ENCODE measurements at regions not wholly inside any gene's neighbourhood (a gene's known extent, or its start where the extent isn't known, plus 50 kb on each side); places are given as distances from the start of the nearest gene placed in this dataset.

DNA sequence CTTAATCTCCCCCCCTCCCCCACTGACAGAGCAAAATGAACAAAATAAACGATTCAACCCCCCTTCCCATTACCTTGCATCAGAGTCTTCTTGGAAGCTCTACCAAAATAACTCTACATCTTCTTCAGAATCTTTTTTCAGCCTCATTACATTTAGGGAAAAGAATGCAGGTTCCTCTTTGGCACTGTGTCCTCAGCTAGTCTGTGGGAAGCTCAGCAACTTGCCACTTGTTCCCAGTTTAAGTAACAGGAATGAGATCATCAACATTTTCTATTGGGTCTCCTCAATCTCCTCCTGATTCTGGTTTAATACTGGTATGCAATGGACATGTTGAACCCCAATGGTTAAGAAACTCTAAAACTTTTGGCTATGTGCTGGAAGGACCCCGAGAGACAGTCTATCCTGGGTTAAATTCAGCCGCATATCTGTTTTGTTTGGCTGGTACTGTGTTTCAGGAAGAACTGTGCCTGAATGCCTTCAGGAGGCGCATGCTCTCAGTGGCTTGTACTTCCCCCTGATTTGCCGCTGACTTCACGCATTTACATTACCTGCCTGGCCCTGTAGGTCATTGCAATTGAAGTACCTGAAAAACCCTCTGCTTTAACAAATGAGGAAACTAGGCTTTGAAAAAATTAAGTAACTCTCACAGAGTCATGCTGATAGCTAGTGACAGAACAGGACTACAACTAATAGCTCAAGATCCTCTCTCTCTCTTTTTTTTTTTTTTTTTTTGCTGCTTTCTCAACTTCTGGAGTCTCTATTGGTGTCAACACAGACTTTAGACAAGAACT lies 78.1 kb upstream of the HMHB1 start:
- H3K4me3 ChIP-seq, result no peak overlapping the region
- H3K27me3 ChIP-seq, result no peaks in the 10 kb centered on the region
- H3K27ac ChIP-seq, result no peak overlapping the region
- TF ChIP-seq Cebpa-rat (IDR thresholded peaks at IDR 0.05), result no peak
- H4K20me1 ChIP-seq, result no peaks in the 10 kb centered on the region
- H3K9me3 ChIP-seq, result 0 out of 2 replicates have a peak, but pooled peaks cover 3% of the 10 kb centered on the region
- H3K9ac ChIP-seq, result no peak overlapping the region
- H3K4me1 ChIP-seq, result peaks cover 16% of the 10 kb centered on the region
- H3K4me2 ChIP-seq, result no peak overlapping the region
- no peaks in the 10 kb centered on the region for H3K36me3 ChIP-seq

DNA sequence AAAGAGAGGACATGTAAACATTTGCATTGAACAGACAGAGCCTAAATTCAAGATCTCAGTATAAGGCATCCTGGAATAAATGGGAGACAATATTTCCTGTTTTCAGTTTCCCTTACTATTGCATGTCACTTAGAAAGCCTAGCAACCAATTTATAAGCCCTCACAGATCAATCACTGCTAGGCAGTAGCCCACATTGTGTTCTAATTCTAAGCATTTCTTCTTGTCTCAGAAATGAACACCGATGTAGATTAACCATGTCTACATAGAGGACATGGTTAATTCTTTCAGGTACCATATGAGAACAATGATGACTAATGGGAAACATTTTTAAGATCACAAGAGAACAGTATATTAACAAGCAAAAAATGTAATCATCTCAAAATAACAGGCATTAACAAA lies 79.6 kb upstream of the HMHB1 start:
- 0 out of 2 replicates have a peak, but pooled peaks cover 7% of the 10 kb centered on the region for H3K9me3 ChIP-seq
- H3K4me3 ChIP-seq, result no peak overlapping the region
- no peaks in the 10 kb centered on the region for H4K20me1 ChIP-seq
- H3K36me3 ChIP-seq, result no peaks in the 10 kb centered on the region
- H3K4me1 ChIP-seq, result peaks cover 1% of the 10 kb centered on the region; the same call in 1 of the 2 replicates
- H3K9ac ChIP-seq, result no peak overlapping the region
- no peaks in the 10 kb centered on the region for H3K27me3 ChIP-seq
- TF ChIP-seq Cebpa-rat (IDR thresholded peaks at IDR 0.05), result no peak
- H3K4me2 ChIP-seq, result no peak overlapping the region
- H3K27ac ChIP-seq, result no peak overlapping the region

DNA sequence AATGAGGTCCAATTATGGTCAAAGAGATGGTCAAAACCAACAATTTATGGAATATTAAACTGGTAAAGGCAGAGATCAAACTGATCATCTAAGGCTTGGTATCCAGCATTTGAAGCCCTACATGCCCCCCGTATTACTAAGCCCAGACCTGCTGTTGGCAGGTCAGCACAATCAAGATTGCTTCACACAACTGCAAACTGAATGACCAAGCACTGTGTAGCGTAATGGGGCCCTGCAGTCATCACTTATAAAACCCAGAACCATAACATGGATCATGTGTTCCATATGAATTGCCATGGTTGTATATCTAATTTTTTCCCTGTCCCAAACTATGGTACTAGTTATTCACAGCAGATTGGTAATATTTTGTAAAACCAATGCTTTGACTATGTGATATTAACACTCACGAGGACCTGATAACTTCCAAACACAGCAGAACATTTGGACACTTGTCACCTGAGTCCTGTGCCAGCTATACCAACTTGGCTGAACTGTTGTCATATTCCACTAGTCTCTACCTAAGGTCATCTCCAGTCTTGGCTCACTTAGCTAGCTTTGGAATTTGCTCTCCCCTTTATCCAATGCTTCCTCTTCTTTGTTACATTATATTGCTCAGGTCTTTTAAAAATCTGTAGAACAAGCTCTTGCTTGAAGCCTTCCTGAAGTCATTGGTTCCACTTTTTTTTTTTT lies 81.7 kb upstream of the HMHB1 start:
- Histone ChIP-seq H4K20me1 (no peaks in the 10 kb centered on the region), H3K9ac (no peak overlapping the region), H3K4me2 (no peak overlapping the region), H3K27ac (no peak overlapping the region), H3K27me3 (no peaks in the 10 kb centered on the region), H3K4me1 (no peaks in the 10 kb centered on the region), H3K4me3 (no peak overlapping the region), H3K9me3 (peaks cover 23% of the 10 kb centered on the region), H3K36me3 (no peaks in the 10 kb centered on the region)
- TF ChIP-seq Cebpa-rat (IDR thresholded peaks at IDR 0.05), result no peak

- no peak overlapping the region for H3K4me3 ChIP-seq
- H3K27me3 ChIP-seq, result no peaks in the 10 kb centered on the region
- no peak for TF ChIP-seq Cebpa-rat (IDR thresholded peaks at IDR 0.05)
- H3K36me3 ChIP-seq, result no peaks in the 10 kb centered on the region
- H3K4me2 ChIP-seq, result no peak overlapping the region
- no peaks in the 10 kb centered on the region for H3K4me1 ChIP-seq
- H3K9me3 ChIP-seq, result peaks cover 31% of the 10 kb centered on the region
- no peak overlapping the region for H3K9ac ChIP-seq
- no peaks in the 10 kb centered on the region for H4K20me1 ChIP-seq
- no peak overlapping the region for H3K27ac ChIP-seq
These were observed 82.5 kb upstream of the HMHB1 start for GRCh38 chr5:143729334-143729946.

GRCh38 chr5:143723159-143723558 lies 88.8 kb upstream of the HMHB1 start:
- no peaks in the 10 kb centered on the region for H4K20me1 ChIP-seq
- H3K36me3 ChIP-seq, result no peaks in the 10 kb centered on the region
- no peak overlapping the region for H3K4me2 ChIP-seq
- no peak overlapping the region for H3K4me3 ChIP-seq
- H3K4me1 ChIP-seq, result no peaks in the 10 kb centered on the region
- H3K27ac ChIP-seq, result no peak overlapping the region
- TF ChIP-seq Cebpa-rat (IDR thresholded peaks at IDR 0.05), result no peak
- peaks cover 40% of the 10 kb centered on the region for H3K9me3 ChIP-seq
- H3K9ac ChIP-seq, result no peak overlapping the region
- no peaks in the 10 kb centered on the region for H3K27me3 ChIP-seq

DNA sequence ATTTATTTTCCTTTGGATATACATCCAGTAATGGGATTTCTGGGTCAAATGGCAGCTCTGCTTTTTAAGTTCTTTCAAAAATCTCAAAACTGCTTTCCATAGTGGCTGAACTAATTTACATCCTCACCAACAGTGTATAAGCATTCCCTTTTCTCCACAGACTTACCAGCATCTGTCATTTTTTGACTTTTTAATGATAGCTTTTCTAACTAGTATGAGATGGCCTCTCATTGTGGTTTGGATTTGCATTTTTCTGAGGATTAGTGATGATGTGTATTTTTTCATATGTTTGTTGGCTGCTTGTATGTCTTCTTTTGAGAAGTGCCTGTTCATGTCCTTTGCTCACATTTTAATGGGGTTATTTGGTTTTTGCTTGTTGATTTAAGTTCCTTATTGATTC lies 90.0 kb upstream of the HMHB1 start:
- H4K20me1 ChIP-seq, result no peaks in the 10 kb centered on the region
- no peaks in the 10 kb centered on the region for H3K36me3 ChIP-seq
- no peak overlapping the region for H3K4me3 ChIP-seq
- H3K4me1 ChIP-seq, result peaks cover 7% of the 10 kb centered on the region; the same call in 1 of the 2 replicates
- H3K9me3 ChIP-seq, result peaks cover 36% of the 10 kb centered on the region
- H3K4me2 ChIP-seq, result no peak overlapping the region
- no peak for TF ChIP-seq Cebpa-rat (IDR thresholded peaks at IDR 0.05)
- no peak overlapping the region for H3K9ac ChIP-seq
- no peaks in the 10 kb centered on the region for H3K27me3 ChIP-seq
- no peak overlapping the region for H3K27ac ChIP-seq

GRCh38 chr5:143720689-143721088 lies 91.3 kb upstream of the HMHB1 start:
- no peak overlapping the region for H3K4me2 ChIP-seq
- peaks cover 24% of the 10 kb centered on the region for H3K9me3 ChIP-seq
- H3K9ac ChIP-seq, result no peak overlapping the region
- H3K27ac ChIP-seq, result no peak overlapping the region
- peaks cover 7% of the 10 kb centered on the region; the same call in 1 of the 2 replicates for H3K4me1 ChIP-seq
- H3K36me3 ChIP-seq, result no peaks in the 10 kb centered on the region
- TF ChIP-seq Cebpa-rat (IDR thresholded peaks at IDR 0.05), result no peak
- H3K4me3 ChIP-seq, result no peak overlapping the region
- H4K20me1 ChIP-seq, result no peaks in the 10 kb centered on the region
- H3K27me3 ChIP-seq, result no peaks in the 10 kb centered on the region

- Histone ChIP-seq H3K36me3 (no peaks in the 10 kb centered on the region), H3K4me3 (no peak overlapping the region), H3K9ac (no peak overlapping the region), H3K27ac (no peak overlapping the region), H3K9me3 (peaks cover 3% of the 10 kb centered on the region; the same call in 1 of the 2 replicates), H3K27me3 (no peaks in the 10 kb centered on the region), H4K20me1 (no peaks in the 10 kb centered on the region), H3K4me2 (no peak overlapping the region), H3K4me1 (peaks cover 7% of the 10 kb centered on the region; the same call in 1 of the 2 replicates)
- no peak for TF ChIP-seq Cebpa-rat (IDR thresholded peaks at IDR 0.05)
These were observed 94.6 kb upstream of the HMHB1 start for GRCh38 chr5:143717400-143717799.

DNA sequence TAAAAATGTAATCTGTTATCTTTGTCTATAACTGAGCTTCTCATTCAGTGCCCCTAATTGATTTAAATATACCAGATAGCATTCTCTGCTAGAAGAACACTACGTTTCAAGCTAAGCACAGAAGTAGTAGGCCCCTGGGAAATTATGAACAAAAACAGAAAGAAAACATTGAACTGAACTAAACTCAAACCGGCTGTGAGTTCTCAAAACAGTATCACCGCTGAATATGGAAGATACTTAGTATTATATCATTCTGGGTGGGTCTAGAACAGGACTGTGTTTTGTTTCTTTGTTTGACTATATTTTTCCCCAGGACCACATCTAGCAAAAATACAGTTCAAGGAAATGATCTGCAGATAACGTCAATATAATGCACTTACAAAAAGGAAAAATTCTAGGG lies 95.1 kb upstream of the HMHB1 start:
- no peak for TF ChIP-seq Cebpa-rat (IDR thresholded peaks at IDR 0.05)
- Histone ChIP-seq H4K20me1 (no peaks in the 10 kb centered on the region), H3K4me3 (no peak overlapping the region), H3K9me3 (peaks cover 3% of the 10 kb centered on the region; the same call in 1 of the 2 replicates), H3K4me1 (peaks cover 7% of the 10 kb centered on the region; the same call in 1 of the 2 replicates), H3K36me3 (no peaks in the 10 kb centered on the region), H3K27me3 (no peaks in the 10 kb centered on the region), H3K9ac (no peak overlapping the region), H3K27ac (no peak overlapping the region), H3K4me2 (no peak overlapping the region)

DNA sequence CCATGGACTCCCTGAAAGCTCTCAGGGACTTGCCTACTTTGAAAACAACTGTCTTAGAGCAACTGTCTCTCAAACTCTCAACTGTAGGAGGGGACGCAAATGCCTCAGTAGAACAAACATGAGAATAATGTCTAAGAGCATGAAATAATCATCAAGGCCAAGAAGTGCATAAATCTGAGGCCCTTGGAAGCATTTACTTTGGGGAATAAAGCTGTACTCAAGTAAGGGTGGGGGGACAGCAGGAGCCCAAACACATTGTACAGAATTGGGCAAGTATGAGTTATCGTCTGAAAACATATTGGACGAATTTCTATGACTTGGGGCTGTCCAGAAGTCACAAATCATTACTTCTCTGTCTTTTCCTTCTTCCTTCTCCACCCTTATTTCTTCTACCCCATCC lies 96.3 kb upstream of the HMHB1 start:
- no peak overlapping the region for H3K27ac ChIP-seq
- no peaks in the 10 kb centered on the region for H3K36me3 ChIP-seq
- H3K4me2 ChIP-seq, result no peak overlapping the region
- no peak for TF ChIP-seq Cebpa-rat (IDR thresholded peaks at IDR 0.05)
- H4K20me1 ChIP-seq, result no peaks in the 10 kb centered on the region
- no peaks in the 10 kb centered on the region for H3K27me3 ChIP-seq
- H3K9ac ChIP-seq, result no peak overlapping the region
- H3K4me1 ChIP-seq, result peaks cover 7% of the 10 kb centered on the region; the same call in 1 of the 2 replicates
- H3K9me3 ChIP-seq, result no peaks in the 10 kb centered on the region
- no peak overlapping the region for H3K4me3 ChIP-seq
